Testis (tissue), 2 donors: ENCODE measurements at regions not wholly inside any gene's neighbourhood (a gene's known extent, or its start where the extent isn't known, plus 50 kb on each side); places are given as distances from the start of the nearest gene placed in this dataset.
"Not testable (repeated sequence)": the region's sequence is repeated elsewhere in the genome, so short reads cannot be mapped to it uniquely, and the experiment has no call there.

Experiments
- POLR2A ChIP-seq: fragments of 450-650 bp; IDR thresholded peaks from one replicate; pipeline ENCODE4 v1.6.1; 2017; ENCODE audit warnings: antibody characterized with exemption, mild to moderate bottlenecking, moderate library complexity
- TF ChIP-seq, protein P1 (sequence below), 3 experiments: fragments of 450-650 bp in 2 of 3; fragments of 200-600 bp in 1 of 3; sonication (generic) in 1 of 3; IDR thresholded peaks; one replicate each; pipeline ENCODE4 v1.5.1; 2016 to 2019; ENCODE audit warnings: antibody characterized with exemption in 3 of 3, mild to moderate bottlenecking in 2 of 3, moderate library complexity in 1 of 3

DNA sequence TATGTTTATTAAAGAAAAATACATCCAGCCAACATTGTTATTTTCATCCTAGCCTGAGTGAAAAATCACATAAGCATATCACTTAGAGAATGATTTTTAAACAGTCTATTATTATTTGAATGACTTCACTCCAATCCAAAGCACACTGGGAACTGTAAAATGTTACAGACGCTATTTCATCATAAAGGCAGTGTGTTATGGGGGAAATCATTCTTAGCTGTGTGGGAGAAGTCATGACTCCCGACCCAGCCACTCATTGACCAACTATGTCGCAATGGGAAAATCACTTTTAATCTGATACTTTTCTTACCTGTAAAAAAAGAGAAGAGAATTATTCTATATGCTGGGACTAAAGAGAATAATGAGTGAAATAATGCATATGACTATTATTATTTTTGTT is 653.6 kb downstream of the TTLL7 start:
- TF ChIP-seq, protein P1, sequence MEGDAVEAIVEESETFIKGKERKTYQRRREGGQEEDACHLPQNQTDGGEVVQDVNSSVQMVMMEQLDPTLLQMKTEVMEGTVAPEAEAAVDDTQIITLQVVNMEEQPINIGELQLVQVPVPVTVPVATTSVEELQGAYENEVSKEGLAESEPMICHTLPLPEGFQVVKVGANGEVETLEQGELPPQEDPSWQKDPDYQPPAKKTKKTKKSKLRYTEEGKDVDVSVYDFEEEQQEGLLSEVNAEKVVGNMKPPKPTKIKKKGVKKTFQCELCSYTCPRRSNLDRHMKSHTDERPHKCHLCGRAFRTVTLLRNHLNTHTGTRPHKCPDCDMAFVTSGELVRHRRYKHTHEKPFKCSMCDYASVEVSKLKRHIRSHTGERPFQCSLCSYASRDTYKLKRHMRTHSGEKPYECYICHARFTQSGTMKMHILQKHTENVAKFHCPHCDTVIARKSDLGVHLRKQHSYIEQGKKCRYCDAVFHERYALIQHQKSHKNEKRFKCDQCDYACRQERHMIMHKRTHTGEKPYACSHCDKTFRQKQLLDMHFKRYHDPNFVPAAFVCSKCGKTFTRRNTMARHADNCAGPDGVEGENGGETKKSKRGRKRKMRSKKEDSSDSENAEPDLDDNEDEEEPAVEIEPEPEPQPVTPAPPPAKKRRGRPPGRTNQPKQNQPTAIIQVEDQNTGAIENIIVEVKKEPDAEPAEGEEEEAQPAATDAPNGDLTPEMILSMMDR (IDR thresholded peaks at IDR 0.05) = not testable (repeated sequence)
- not testable (repeated sequence) for TF ChIP-seq POLR2A
